GM21360 (cell line): ENCODE measurements at regions not wholly inside any gene's neighbourhood (a gene's known extent, or its start where the extent isn't known, plus 50 kb on each side); places are given as distances from the start of the nearest gene placed in this dataset.

ENCODE experiments used
- ATAC-seq: cut with Tn5 transposase; IDR thresholded peaks from one replicate; pipeline ENCODE4 v1.9.1; 2021; ENCODE audit warnings: mild to moderate bottlenecking, moderate library complexity; ENCODE audit not compliant: unreplicated experiment

DNA sequence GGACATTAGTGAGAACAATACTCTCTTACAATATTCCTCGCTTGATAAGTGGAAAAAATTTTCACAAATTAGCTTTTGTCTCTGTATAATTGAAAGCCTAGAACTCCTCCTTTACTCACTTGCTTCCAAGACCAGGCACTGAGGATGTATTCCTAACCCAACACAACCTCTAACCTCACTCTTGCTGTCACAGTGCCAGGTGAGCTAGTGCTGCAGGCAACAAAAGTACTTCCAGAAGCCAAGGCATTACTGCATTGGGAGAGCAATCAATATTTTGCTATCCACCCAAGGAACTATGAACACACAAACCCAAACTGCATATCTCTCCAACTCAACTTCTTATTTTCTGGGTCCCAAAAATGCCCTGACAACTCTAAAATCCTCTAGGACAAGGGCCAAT, 1081.0 kb downstream of the VRK1 start:
- no peak for ATAC-seq

DNA sequence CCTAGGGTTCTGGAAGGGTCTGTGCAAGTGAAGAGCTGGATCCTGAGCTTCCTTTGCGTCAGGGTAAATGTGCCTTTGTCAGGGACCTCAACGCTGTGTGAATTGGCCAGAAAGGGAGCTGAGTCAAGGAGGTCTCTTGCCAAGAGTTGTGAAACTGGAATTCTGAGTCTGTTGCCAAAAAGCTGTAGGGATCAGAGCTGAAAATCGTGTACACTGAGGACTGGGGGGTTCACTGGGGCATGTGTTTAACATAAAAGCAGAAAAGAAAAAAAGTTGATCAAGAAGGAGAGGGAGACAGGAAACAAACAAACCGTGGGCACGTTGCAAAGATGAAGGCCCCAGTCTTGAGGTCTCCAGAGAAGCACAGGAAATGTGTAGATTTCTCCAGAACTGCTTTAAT, 1081.5 kb downstream of the VRK1 start:
- no peak for ATAC-seq

DNA sequence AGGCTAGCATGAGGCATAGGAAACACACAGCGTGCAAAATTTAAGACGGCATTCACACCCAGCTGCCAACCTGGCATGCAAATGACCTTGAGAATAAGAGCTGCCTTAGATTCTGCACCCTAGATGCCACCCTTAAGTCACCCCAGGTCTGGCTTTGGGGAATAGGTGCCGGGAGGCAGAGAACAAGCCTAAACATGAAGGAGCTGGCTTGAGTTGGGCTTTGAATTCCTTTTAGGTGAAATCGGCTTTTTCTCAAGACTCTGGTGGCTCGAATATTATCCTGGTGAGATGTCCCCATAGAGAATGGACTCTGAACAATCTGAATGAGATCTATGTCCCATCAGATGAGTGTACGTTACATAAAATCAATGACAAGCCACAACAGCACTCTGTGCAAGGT, 1090.5 kb downstream of the VRK1 start:
- ATAC-seq, result no peak

DNA sequence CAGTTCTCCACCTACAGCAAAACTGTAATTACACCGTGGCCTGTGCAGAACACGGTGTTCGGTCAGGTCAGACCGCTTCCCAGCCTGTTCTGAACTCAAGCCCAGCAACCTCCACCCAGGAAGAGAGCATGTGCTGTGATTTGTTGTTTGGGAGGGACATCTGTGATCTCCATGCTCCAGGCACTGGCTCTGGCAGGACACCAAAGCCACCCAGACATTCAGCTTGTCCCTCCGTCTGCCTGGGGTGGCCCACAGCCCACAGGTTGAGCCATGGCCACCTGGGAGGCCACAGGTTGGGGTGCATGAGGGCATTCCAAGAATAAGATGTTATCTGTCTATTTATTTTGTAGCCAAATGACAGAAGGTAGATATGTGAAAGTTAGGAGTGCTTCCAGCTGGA, 1091.1 kb downstream of the VRK1 start:
- no peak for ATAC-seq

DNA sequence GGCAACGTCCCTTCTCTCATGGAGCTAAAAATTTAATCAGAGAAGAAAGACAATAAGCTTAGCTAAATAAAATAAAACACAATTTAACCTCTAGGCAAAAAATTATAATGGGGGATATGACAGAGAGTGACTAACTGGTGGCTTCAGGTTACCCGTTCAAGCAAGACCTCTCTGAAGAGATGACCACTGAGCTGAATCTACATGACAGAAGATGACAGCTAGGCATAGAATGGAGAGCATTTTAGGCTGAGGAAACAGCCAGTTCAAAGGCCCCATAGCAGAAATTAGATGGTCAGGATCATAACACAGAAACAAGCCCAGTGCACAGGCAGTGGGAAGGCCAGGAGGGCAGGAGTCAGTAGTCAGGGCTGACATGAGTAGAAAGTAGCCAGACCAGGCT, 1094.3 kb downstream of the VRK1 start:
- ATAC-seq, result no peak

DNA sequence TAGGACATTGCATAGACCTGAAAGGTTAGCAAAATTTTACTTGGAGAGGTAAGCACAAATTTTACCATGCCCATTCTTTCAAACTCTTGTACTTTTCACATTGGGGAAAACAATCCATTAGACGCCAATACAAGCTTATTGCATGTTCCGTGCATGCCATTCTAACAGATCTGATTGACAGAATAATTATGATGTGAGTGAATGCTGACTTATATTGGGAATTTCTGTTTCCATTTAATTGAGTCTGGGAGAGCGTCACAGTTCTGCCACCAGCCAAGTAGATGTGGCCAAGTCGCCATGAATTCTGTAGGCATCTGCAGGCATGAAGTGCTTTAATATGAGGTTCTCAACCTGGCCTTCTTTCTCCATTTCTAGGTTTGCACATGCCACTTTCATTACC, 1097.4 kb downstream of the VRK1 start:
- no peak for ATAC-seq

DNA sequence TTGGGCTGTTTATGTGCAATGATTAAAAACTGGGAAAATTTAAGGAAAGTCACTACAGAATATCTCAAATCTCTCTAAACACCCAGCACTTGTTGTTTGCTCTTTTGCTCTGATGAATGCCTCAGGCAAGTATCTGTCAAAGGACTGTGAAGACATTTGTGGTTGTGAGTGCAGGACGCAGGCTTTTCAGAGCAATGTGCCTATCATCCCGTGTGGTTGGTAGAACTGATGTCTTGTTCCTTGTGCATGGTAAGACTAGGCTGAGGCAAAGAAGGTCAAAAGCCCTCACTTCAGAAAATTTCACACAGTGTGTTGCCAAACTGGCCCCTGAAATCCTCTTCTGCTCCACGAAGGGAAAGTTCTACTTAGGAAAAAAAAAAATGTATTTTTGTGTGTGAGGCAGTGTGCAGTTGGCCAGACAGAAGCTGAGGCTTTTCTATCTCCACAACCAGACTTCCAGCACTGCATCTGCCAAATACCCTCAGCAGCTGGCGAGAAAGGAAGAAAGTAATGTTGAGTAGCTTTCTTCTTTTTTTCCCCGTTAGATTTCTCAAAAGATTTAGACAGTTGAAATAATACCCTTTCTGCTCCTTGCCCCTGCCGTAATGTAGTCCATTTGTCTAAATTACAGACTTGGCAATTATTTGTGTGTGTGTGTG, 1103.1 kb downstream of the VRK1 start:
- ATAC-seq, result no peak

DNA sequence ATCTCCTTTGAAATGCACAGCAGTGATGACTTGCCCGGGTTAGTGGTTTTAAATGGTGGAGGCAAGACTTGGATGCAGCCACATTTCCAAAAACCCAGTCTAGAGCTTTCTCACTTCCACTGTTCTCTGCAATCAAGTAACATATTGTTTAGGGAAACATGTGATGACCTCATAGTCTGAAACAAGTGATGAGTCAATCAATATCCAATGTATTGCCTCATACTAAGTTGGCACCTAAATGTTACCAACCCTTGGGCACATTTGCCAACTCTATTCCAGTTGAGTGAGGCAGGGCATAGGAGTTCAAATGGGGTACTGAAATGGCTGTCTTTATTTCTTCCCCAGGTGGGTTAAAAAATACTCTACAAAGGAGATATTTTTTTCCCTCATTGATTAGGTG, 1105.4 kb downstream of the VRK1 start:
- no peak for ATAC-seq

DNA sequence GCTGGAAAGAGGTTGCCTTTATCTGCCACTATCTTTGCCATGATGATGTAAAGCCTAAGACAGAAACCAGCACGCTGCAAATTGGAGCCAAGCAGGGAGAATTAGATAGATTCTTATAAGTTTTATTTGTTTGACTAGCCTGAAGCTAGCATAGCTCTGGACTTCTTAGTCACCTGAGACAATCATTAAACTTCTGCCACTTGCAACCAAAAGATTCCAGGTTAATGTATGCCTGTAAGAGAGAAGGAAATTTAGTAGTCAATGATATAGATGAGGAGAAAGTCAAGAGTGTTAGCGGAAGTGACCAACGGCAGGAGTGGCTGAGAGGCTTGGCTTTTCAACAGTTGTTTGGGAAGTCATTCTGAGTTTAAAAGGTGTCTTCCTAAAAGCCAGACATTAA, 1106.6 kb downstream of the VRK1 start:
- ATAC-seq, result no peak

DNA sequence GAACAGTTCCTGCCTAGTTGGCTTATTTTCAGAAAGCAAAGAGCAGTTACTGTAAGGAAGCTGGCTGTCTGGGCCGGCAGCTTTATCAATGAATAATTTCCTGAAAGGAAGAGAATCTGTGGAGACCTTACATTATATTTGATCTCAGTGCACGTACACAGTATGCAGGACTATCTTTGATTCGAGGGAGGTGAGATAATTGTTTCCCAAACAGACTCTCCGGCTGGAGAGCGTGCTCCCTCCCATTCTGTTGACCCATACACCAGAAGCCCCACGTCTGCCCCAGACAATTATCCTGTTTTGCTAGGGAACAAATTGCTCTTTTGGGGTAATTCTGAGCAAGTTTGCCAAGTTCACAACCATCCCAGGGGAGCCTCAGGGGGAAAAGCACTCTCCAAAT, 1115.0 kb downstream of the VRK1 start:
- no peak for ATAC-seq

DNA sequence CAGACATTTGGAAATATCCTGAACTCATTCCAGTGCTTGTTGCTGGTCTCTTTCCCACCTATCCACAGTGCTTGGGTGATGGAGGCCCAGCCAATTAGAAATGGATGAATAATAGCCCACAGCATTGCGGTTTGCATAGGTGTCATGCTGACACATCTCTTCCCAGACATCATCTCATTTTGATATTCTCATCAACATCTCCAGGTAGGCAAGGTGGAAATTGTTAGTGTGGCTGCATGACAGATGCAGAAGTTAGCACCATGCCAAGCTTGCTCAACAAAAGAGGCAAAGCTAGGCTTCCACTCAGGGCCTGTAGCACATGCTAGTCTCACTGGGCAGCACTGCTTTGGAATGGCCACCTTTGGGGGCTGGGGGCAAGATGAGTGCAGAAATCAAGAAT, 1118.9 kb downstream of the VRK1 start:
- ATAC-seq, result no peak

DNA sequence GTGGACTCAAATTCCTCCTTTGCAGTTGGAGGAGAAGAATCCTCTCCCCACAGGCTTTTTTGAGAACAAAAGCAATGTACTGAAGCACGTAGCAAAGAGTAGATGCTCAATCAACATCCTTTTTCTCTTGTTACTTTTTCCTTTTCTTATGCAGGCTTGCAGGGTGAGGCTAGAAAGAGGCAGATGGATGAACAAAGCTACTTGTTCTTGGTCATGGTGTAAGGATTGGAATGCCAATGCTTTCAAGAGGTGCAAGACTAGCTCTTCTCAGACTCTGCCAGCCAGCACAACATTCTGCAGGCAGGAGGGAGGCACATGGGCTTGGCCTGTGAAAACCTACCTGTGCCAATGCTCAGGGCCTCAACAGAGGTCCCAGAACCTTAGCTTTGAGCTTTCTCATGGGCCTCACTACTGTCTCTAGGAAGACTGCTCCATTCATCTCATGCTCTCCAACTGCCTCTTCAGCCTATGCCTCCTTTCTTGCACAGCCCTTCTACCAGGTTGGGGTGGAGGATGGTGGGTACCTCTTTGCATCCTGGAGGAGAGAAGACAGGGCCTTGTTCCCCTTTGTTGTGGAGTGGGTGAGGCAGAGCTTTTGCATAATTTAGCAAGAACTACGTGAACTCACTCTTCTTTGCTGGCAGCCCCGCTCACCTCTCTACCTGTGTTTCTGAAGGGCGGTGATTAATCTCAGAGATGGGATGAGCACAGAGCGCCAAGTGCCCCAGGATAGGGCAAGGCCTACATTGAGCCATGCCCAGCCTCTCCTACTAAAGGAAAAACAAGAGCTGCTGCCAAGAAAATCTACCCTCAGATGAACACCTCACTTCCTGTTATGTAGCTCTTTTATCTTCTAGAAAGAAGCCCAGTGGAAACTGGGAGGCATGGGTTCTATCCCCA, 1119.7 kb downstream of the VRK1 start:
- no peak for ATAC-seq

DNA sequence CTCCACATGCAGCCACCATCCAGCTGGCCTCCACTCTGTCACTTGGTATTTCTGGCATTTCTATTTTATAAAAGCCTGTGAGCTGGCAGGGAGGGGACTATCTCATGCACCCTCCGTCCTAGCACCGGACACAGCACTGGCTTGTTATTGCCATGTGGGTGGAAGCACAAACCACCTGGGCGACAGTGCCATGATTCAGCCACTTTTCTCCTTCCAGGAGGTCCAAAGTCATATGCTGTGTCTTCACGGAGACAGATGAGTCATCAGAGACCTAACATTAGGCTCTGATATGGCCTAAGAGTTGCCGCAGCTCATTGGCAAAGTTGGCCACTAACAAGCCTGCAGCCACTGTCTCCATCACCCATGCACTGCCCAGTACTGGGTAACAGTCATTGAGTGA, 1123.0 kb downstream of the VRK1 start:
- ATAC-seq, result no peak

DNA sequence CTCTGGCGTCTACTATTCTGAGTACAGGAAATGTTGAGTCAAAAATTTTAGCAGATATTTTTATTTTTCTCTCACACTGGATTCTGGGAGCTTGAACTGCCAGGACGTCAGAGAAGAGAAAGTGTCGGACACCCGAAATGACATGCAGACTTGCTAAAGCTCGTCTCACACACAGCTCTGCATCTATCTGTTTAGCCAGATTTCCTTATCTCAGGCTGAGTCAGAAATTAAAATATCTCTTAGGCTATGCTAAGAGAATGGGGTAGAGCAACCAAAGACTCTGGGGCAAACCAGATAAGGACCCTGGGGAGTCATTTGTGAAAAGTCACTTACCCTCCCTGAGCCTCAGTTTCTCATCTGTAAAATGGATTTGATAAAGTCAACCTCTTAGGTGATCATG, 1124.1 kb downstream of the VRK1 start:
- no peak for ATAC-seq

DNA sequence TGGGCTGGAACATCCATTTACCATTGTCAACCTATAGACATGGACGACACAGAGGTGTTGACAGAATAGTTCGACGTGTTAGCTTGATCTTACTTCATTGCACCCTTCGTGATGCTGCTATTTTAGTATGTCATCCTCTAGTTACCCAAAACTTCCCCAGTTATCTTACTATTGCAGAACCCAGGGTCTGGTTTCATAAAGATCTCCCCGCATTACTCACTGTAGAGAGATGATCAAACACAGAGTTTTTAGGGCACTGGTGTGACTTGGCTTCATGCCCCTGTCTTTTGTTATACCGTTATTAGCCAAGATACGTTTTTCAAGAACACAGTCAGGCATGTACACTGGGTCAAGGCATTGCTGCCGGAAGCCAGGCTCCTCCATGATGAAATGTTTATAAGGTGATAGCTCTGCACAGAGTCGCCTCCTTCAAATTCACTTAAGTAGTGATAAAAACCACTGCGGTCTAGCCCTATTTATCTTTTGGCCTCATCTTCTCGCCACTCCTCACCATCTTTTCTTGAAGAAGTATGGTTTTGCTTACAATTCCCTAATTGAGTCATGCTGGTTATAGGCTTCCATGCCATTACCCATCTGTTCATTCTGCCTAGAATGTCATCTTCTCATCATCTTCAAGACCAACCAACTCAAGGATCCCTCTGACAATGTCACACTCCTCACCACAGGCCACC, 1127.9 kb downstream of the VRK1 start:
- no peak for ATAC-seq

DNA sequence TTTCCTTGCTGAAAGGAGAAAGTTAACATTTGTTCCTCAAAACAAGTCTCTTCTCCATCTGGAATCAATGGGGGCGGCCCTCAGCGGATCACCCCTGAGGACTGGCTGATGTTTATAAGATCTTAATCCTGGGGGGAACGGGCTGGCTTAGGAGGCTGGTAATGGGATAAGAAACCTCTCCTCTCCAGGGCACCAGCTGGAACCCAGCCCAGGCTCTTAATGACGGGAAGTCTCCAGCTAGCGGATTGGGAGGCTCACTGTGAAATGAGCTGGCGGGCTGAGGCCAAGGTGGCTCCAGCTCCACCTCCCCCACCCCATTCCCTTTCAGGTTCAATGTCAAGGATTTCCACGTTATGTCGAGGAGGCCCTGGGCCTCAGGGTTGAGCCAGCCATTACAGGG, 1133.0 kb downstream of the VRK1 start:
- ATAC-seq, result no peak

DNA sequence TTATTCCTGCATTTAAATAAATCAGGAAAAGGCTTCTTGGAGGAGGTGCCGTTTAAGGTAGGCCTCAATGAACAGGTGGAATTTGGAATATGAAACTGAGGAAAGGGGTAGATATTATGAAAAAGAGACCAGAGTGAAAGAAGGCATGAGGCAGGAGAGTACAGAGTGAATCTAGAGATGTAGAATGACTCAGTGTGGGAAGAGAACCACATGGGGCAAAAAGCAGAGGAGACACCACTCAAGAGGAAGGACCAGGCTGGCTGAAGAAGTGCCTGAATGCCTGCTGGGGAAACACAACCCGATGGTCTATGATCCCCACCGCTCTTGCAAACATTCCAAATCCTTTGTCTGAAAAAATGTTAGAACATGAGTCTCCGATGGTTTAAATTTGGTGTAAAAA, 1134.1 kb downstream of the VRK1 start:
- no peak for ATAC-seq

DNA sequence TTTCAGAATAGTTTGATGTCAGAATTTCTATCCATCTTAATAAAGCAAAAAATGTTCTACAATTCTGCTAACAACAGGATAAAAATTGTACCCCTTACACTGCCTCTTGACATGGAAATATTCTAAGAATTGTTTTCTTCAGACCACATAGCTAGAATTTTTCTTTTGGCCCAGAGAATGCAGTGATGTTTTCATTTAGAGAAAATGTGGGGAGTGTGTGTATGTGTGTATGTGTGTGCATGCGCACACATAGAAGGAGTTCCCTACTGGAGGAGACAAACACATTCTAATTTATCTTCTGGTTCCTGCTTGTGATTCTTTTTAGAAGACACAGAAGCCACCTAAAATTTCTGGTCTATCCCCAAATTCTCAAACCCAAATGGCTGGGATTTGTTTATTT, 1145.7 kb downstream of the VRK1 start:
- no peak for ATAC-seq

DNA sequence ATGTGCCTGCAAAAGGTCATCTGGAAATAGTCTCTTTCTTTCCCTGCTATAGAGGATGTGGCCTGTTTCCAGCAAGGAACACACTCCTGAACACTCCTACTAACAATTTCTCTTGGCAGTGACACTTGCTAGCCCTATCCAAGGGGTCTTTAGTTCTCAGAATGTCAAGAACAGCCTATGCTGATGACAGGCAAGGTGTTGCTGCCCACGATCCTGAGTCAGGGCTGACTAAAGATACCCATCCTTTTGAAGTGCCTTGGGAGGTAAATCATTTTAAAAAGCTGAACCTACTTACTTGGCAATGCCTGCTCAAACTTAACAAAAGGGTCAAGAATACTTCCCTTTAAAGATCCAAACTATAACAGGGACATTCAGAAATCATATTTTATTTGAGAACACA, 1146.4 kb downstream of the VRK1 start:
- ATAC-seq, result no peak

DNA sequence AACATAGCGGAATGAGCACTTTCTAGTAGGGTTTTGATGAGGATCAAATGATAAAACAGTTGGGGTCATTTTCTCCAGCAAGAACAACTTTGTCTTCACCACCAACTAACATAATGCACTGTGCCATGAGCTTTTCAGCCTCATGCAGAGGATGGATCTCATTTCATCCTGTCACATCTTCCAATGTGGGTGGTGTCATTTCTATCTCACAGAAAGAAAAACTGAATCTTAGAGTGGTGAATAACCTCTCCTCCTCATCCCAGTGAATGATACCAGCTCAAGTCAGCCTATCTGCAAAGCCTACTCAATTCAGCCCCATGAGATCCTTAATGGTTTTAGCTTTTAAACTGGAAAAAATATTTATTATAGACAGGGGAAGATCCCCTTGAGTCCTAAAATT, 1147.2 kb downstream of the VRK1 start:
- no peak for ATAC-seq

DNA sequence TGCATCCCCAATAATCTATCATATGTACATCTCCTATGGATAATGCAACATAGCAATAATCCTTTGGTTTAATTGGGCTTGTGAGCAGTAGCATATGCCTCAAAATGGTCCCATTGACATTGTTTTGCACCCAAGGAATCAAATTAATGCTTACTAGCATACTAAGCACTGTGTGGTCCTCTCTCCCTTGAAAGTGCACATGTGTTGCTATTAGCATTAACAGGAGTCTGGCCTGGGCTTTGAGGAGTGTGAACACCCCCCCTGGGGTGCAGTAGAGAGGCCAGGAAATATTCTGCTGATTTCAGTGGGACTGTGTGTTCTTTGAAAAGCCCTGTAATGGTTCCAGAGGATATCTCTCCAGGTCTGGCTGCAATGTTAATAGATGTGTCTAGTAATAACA, 1148.4 kb downstream of the VRK1 start:
- no peak for ATAC-seq

DNA sequence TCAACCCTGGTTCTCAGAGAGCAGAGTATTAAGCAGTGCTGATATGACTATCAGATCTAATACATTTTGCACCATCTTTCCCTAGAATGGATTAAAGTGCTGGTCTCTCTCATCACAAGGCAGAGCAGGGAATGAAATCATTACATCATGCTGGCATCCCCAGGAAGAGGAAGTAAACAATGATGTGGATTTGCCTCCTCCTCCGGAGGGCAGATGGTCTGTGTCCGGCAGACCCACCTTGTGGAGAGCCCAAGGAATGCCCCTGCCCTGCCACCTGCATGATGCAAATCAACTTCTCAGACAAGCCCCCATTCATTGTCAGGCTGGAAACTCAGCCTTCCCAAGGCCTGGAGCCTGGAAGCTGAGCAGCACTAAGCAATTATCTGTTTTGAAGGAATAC, 1149.1 kb downstream of the VRK1 start:
- no peak for ATAC-seq
